ENCODE measurements at regions not wholly inside any gene's neighbourhood (a gene's known extent, or its start where the extent isn't known, plus 50 kb on each side); places are given as distances from the start of the nearest gene placed in this dataset.
A peak's percentile ranks its signal among the peaks of the same experiment; 100 is the strongest.

GRCh38 chr4:8741513-8742226, 130.0 kb downstream of the HMX1 start:
- intact Hi-C loops (cut with DNase I; ENCODE audit: low total_unique reads), result no loop called here
- 66 to 82% (median 77%) methylated on average over 12 of the region's 12 CpGs for WGBS, 5 donors
- Histone ChIP-seq H3K27ac (no peak overlapping the region), H3K4me1 (no peaks in the 10 kb centered on the region), H3K36me3 (no peaks in the 10 kb centered on the region), H3K4me3 (no peak overlapping the region), H3K9me3 (no peaks in the 10 kb centered on the region), H3K27me3 (peaks cover 0 to 38% (median 0%) of the 10 kb centered on the region in 3 donors)
- TF ChIP-seq EP300 (IDR thresholded peaks at IDR 0.05), result no peak
- no peak for TF ChIP-seq POLR2A (IDR thresholded peaks at IDR 0.05)
- no peak for TF ChIP-seq POLR2AphosphoS5 (IDR thresholded peaks at IDR 0.05)
- TF ChIP-seq CTCF (IDR thresholded peaks at IDR 0.05), result no peak
- DNase-seq, result peak in 1 of 2 donors; percentile 18

GRCh38 chr4:8740666-8741395, 130.8 kb downstream of the HMX1 start:
- Histone ChIP-seq H3K27me3 (peaks cover 0 to 38% (median 0%) of the 10 kb centered on the region in 3 donors), H3K36me3 (no peaks in the 10 kb centered on the region), H3K9me3 (no peaks in the 10 kb centered on the region), H3K4me3 (no peak overlapping the region), H3K4me1 (no peaks in the 10 kb centered on the region), H3K27ac (no peak overlapping the region)
- intact Hi-C loops (cut with DNase I; ENCODE audit: low total_unique reads), result no loop called here
- TF ChIP-seq POLR2A (IDR thresholded peaks at IDR 0.05) (no peak), EP300 (IDR thresholded peaks at IDR 0.05) (no peak), POLR2AphosphoS5 (IDR thresholded peaks at IDR 0.05) (no peak), CTCF (IDR thresholded peaks at IDR 0.05) (no peak)
- WGBS, 5 donors, result 65 to 71% (median 66%) methylated on average over 15 to 22 of the region's 22 CpGs
- peak in 1 of 2 donors; percentile 17 for DNase-seq

- no peak overlapping the region for H3K4me3 ChIP-seq
- intact Hi-C loops (cut with DNase I; ENCODE audit: low total_unique reads), result no loop called here
- peak; percentile 18 to 20 for DNase-seq
- H3K9me3 ChIP-seq, result no peaks in the 10 kb centered on the region
- no peaks in the 10 kb centered on the region for H3K36me3 ChIP-seq
- WGBS, 5 donors, result 62 to 67% (median 66%) methylated on average over 20 to 23 of the region's 23 CpGs
- H3K27me3 ChIP-seq, result peaks cover 0 to 33% (median 0%) of the 10 kb centered on the region in 3 donors
- TF ChIP-seq POLR2A (IDR thresholded peaks at IDR 0.05) (no peak), POLR2AphosphoS5 (IDR thresholded peaks at IDR 0.05) (no peak), CTCF (IDR thresholded peaks at IDR 0.05) (no peak), EP300 (IDR thresholded peaks at IDR 0.05) (no peak)
- H3K4me1 ChIP-seq, result no peaks in the 10 kb centered on the region
- H3K27ac ChIP-seq, result no peak overlapping the region
Measured at GRCh38 chr4:8739820-8740665, 131.6 kb downstream of the HMX1 start.

GRCh38 chr4:8739317-8739716, 132.3 kb downstream of the HMX1 start:
- no peak overlapping the region for H3K4me3 ChIP-seq
- H3K4me1 ChIP-seq, result no peaks in the 10 kb centered on the region
- H3K27me3 ChIP-seq, result peaks cover 0 to 25% (median 0%) of the 10 kb centered on the region in 3 donors
- no peaks in the 10 kb centered on the region for H3K36me3 ChIP-seq
- 87 to 94% (median 90%) methylated on average over 11 of the region's 11 CpGs for WGBS, 5 donors
- DNase-seq, result no peak
- peaks cover 0 to 6% (median 2%) of the 10 kb centered on the region in 4 donors for H3K9me3 ChIP-seq
- TF ChIP-seq POLR2A (IDR thresholded peaks at IDR 0.05) (no peak), EP300 (IDR thresholded peaks at IDR 0.05) (no peak), POLR2AphosphoS5 (IDR thresholded peaks at IDR 0.05) (no peak), CTCF (IDR thresholded peaks at IDR 0.05) (no peak)
- no peak overlapping the region for H3K27ac ChIP-seq
- intact Hi-C loops (cut with DNase I; ENCODE audit: low total_unique reads), result no loop called here

All from stomach (tissue), 8 donors.